Progenitor cell of endocrine pancreas (in vitro differentiated cells): ENCODE measurements at regions not wholly inside any gene's neighbourhood (a gene's known extent, or its start where the extent isn't known, plus 50 kb on each side); places are given as distances from the start of the nearest gene placed in this dataset.

Source experiments
- DNase-seq: peaks from one replicate; pipeline ENCODE4 v3.0.0; 2021; ENCODE audit warnings: low spot score; ENCODE audit not compliant: unreplicated experiment
- H3K27ac Mint-ChIP-seq: 2 replicates; pipeline ENCODE4 v1.8.0; 2021; ENCODE audit warnings: mild to moderate bottlenecking, moderate library complexity, mixed read lengths
- H3K27me3 Mint-ChIP-seq: 2 replicates; pipeline ENCODE4 v1.8.0; 2021; ENCODE audit warnings: mixed read lengths
- H3K36me3 Mint-ChIP-seq: 2 replicates; pipeline ENCODE4 v1.8.0; 2022; ENCODE audit warnings: mixed read lengths; ENCODE audit not compliant: insufficient read depth
- H3K4me1 Mint-ChIP-seq: 2 replicates; pipeline ENCODE4 v1.8.0; 2021; ENCODE audit warnings: low read depth, mixed read lengths
- H3K4me3 Mint-ChIP-seq: 2 replicates; pipeline ENCODE4 v1.8.0; 2021; ENCODE audit warnings: low read depth, mild to moderate bottlenecking, moderate library complexity, mixed read lengths
- H3K9me3 Mint-ChIP-seq: 2 replicates; pipeline ENCODE4 v1.8.0; 2021; ENCODE audit warnings: low read depth, mixed read lengths
- CTCF ChIP-seq: fragments of 200-600 bp; sonication (generic); IDR thresholded peaks from one replicate; pipeline ENCODE4 v1.5.0; 2021; ENCODE audit warnings: antibody characterized with exemption, mild to moderate bottlenecking; ENCODE audit not compliant: unreplicated experiment

- Mint-ChIP-seq H3K4me1 (no peaks in the 10 kb centered on the region), H3K27me3 (no peaks in the 10 kb centered on the region), H3K36me3 (no peaks in the 10 kb centered on the region)
Observed at GRCh38 chr4:126136922-126137781, 822.4 kb downstream of the FAT4 start.

DNA sequence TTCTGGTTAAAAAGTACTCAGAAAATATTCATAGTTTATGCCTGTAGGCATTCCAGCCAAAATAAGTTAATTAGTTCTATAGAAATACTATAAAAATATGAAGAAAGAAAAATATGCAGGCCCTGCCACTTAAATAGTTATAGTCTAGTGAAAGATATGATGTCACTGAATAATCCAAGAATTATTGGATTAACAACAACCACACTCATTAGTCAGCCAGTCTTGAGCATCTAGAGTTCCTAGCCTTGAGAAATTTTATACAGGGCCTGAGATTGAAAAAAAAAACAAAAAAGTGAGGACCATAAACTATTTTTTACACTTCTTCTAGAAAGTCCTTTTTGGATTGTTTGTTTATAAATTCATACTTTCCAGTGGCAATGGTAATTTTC is 823.0 kb downstream of the FAT4 start:
- no peaks in the 10 kb centered on the region for H3K36me3 Mint-ChIP-seq

More at GRCh38 chr4:126136922-126137781, 822.4 kb downstream of the FAT4 start:
- DNase-seq = no peak
- Mint-ChIP-seq H3K4me3 (no peak overlapping the region), H3K27ac (no peak overlapping the region), H3K9me3 (peaks cover 15% of the 10 kb centered on the region)
- TF ChIP-seq CTCF = no peak

GRCh38 chr4:126144543-126145237 is 829.9 kb downstream of the FAT4 start:
- Mint-ChIP-seq H3K27ac (no peak overlapping the region), H3K36me3 (peaks cover 1% of the 10 kb centered on the region), H3K4me3 (no peak overlapping the region), H3K4me1 (no peaks in the 10 kb centered on the region), H3K27me3 (no peaks in the 10 kb centered on the region), H3K9me3 (peaks cover 6% of the 10 kb centered on the region)
- no peak for DNase-seq
- TF ChIP-seq CTCF = no peak

More for the DNA sequence above, 823.0 kb downstream of the FAT4 start:
- H3K9me3 Mint-ChIP-seq = peaks cover 15% of the 10 kb centered on the region
- TF ChIP-seq CTCF = no peak
- no peaks in the 10 kb centered on the region for H3K4me1 Mint-ChIP-seq
- H3K27me3 Mint-ChIP-seq = no peaks in the 10 kb centered on the region
- DNase-seq = no peak
- no peak overlapping the region for H3K4me3 Mint-ChIP-seq
- H3K27ac Mint-ChIP-seq = no peak overlapping the region

- Mint-ChIP-seq H3K27me3 (no peaks in the 10 kb centered on the region), H3K36me3 (no peaks in the 10 kb centered on the region), H3K27ac (no peak overlapping the region), H3K9me3 (no peaks in the 10 kb centered on the region), H3K4me3 (no peak overlapping the region), H3K4me1 (no peaks in the 10 kb centered on the region)
- no peak for DNase-seq
- TF ChIP-seq CTCF = no peak
Observed at GRCh38 chr4:126168484-126168883, 853.7 kb downstream of the FAT4 start.

- Mint-ChIP-seq H3K27ac (no peak overlapping the region), H3K9me3 (peaks cover 3% of the 10 kb centered on the region), H3K36me3 (no peaks in the 10 kb centered on the region), H3K4me3 (no peak overlapping the region), H3K4me1 (no peaks in the 10 kb centered on the region), H3K27me3 (no peaks in the 10 kb centered on the region)
- DNase-seq = no peak
- TF ChIP-seq CTCF = no peak
Observed at GRCh38 chr4:126172126-126172525, 857.4 kb downstream of the FAT4 start.
